Stimulated activated CD4-positive, alpha-beta T cell treated with anti-CD3 and anti-CD28 coated beads, TNF-alpha, amount 100 ng/mL, for 48 hours (primary cell): ENCODE measurements at regions not wholly inside any gene's neighbourhood (a gene's known extent, or its start where the extent isn't known, plus 50 kb on each side); places are given as distances from the start of the nearest gene placed in this dataset.
A peak's percentile ranks its signal among the peaks of the same experiment; 100 is the strongest.

Experiments used
- DNase-seq, 3 donors: peaks; one replicate each; pipeline ENCODE4 v3.0.0-alpha.2; 2020; ENCODE audit warnings: low read depth in 3 of 3

DNA sequence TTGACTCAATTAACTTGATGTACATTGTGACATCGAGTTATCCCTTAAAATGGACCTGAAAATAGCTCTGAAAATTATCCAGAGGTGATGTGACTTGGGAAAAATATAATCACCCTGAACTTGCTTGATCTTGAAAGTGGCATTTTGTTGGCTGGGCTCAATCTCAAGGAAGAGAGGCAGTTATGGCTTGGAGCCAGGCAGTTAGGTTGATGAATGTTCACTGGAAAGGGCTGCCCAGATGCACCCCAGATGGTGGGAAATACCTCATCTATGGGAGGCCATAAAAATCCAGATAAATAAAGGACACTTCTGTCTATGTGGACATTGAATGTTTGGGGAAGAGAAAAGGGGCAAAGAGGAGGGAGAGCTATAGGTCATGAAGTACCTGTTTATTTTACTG lies 55.7 kb upstream of the OR5AN1 start:
- no peak for DNase-seq

DNA sequence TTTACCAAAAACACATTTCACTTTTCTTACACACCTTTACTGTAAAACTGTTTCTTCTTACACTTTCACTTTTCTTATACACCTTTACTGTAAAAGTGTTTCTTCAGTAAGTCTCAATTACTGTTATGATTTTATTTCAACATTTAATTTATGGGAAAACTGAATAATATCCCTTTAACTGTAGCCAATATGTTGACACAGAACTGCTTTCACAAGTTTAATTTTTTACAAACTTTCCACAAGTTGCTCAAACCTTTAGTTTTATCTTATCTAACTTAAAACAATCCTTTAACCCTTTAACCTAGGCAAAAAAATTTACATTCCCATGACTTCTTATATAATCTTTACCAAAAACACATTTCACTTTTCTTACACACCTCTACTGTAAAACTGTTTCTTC lies 63.3 kb upstream of the OR5AN1 start:
- no peak for DNase-seq

DNA sequence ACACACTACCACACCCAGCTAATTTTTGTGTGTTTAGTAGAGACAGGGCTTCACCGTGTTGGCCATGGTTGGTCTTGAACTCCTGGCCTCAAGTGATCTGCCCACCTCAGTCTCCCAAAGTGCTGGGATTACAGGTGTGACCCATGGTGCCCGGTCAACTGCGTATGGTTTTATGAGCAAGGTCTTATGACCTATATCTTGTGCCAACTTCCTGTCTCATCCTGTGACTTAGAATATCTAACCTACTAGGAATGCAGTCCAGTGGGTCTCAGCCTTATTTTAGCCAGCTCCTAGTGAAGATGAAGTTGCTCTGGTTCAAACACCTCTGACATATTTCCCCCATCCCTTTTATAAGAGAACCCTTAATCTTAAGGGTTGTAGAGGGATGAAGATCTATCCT lies 66.1 kb upstream of the OR5AN1 start:
- DNase-seq, result no peak

DNA sequence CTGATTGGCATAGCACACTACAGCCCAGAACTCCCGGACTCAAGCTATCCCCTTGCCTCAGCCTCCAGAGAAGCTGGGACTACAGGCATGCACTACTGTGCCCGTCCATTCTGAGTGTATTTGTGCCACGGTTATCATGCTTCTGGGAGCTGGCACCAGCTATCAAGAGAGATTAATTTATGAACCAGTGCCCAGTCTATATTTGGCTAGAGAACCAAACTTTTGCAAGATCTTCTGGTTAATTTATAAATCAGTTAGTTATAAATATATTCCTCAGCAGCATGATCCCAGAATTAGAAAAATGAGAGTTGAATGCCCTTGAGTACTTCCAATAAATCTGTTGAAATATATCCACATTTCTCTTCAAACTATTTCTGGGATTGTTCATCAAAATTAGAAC lies 67.5 kb upstream of the OR5AN1 start:
- DNase-seq, result no peak

DNA sequence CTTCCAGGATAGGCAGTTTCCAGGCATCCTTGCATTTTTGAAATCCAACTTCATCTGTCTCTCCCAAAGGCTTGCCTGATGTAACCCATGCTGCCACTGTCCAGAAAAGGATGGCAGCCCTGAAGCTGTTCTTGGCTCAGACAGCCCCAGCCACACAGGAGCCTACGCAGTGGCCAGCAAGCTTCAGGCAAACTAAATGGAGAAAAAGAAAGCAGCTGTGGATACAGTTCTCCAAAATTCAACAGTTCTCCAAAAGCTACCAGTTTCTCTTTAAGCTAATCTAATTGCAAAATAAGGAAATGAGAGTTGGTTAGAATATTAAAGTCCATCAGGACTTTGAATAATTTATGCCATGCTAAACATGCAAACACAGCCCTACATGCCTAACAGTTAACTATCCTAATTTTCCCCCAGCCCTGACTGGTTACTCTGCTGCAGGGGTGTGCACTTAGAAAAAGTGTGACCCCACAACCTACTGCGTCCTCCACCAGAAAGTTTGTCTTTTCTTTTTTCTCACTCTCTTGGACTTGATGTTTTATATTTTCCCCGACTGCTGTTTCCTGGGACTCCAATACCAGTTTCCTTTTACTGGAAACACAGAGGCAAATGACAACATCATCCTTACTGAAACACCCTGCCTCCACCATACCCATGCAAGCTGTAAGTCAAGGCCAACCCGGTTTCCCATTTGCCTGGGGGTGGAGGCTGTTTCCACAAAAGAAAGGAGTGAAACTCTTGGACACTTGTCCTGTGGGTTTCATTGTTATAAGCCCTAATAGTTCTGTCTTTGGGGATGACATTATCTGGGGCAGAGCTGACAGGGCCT lies 69.1 kb upstream of the OR5AN1 start:
- DNase-seq, result no peak

DNA sequence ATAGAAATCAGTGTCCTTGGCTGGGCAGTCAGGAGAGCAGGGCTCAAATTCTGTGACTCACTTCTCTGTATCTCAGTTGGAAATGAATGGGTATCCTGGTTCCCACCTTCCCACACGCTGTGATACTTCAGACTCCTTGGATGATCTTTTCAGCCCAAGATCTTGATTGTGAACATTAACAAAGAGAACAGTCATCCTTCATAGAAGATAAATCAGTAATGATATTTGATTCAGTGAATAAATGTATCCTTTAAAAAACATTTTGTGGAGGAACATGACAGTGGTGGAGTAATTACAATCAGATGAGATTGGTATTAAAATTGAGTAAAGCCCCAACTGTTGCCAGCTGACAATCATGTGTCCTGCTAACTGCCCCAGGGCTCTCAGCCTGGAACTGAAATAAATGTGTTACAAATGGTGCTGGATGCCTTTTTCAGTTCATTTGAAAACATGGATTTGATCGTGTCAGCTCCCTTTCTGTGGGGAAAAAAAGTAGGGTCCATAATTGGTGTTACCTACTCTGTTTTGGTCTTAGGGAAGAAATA lies 72.9 kb upstream of the OR5AN1 start:
- DNase-seq, result no peak

DNA sequence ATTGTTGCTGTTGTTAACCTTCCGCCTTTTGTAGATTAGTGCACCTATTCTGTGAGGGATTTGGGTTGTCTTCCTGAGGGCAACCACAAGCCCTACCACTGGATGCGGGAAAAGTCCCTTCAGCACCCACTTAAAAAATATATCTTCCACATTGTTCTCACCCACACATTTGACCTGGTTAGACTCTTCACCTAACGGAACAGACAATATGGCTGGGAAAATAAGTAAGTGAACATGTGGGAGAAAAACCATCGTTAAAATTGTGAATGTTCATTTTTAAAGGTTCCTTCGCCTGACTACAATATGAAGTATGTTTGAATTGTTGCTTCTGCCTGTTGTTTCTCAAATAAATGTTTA lies 72.0 kb upstream of the MPEG1 start:
- DNase-seq, result no peak

DNA sequence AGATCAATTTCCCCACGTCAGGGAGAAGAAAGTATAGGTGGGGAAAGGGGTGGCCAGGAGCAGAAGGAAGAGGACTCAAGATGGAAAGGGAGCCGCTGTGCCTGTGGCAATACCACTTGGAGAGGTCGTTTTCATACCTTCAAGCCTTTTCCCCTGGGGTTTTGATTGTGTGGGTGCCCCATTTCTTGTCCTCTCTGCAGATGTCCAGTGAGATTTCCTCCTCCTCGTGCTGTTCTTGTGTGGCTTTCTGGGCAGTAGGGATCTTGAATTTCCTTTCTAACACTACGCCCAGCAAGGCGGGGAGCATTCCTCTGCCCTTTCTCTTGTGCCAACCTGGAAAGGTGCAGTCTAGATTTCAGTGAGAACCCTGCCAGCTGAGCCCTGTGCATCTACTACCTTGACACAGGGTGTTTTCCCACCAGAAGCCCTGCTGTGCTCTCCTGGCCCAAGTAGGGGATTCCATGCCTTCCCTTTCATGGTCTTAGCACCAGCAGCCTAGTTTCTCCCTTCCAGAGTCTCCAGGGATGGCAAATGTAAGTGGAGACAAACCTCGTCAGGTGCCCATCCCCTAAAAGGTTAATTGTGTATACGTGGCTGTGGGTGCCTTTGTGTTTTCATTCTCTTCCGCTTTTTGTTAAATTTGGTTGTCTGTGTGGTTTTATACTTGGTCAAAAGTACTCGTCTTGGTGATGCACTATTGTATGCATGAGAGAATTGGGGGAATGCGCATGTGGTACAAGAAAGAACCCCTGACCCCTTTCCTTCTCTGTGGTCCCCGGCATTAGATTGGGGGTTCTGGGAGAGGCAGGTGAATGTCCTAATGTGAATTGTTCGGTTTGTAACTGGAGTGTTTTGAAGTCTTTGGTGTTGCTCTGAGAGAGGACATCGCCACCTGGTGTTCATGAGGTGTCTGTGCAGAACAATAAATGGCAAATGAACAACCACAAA lies 71.4 kb upstream of the MPEG1 start:
- peak; percentile 6 to 25 (median 7) for DNase-seq

DNA sequence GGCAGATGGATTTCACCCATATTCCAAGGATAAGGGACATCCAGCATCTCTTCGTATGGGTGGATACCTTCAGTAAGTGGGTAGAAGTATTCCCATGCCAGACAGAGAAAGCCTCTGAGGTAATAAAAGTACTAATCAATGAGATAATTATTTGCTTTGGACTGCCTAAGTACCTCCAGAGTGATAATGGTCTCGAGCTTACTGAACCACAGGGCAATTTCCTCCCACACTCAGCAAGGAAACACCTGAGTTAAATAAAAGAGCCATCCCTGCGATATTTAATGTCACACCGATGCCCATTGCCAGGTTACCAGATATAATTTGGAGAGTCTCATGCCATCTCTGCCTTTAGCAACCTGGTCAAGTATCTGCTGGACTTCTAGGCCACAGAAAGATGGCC lies 70.6 kb upstream of the MPEG1 start:
- no peak for DNase-seq

DNA sequence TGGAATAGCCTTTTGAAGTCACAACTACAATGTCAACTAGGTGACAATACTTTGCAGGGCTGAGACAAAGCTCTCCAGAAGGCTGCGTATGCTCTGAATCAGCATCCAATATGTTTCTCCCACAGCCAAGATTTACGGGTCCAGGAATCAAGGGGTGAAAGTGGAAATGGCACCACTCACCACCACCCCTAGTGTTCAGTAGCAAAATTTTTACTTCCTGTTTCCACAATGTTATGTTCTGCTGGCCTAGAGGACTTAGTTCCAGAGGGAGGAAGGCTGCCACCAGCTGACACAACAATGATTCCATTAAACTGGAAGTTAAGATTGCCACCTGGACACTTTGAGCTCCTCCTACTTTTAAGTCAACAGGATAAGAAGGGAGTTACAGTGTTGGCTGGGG lies 68.5 kb upstream of the MPEG1 start:
- no peak for DNase-seq

DNA sequence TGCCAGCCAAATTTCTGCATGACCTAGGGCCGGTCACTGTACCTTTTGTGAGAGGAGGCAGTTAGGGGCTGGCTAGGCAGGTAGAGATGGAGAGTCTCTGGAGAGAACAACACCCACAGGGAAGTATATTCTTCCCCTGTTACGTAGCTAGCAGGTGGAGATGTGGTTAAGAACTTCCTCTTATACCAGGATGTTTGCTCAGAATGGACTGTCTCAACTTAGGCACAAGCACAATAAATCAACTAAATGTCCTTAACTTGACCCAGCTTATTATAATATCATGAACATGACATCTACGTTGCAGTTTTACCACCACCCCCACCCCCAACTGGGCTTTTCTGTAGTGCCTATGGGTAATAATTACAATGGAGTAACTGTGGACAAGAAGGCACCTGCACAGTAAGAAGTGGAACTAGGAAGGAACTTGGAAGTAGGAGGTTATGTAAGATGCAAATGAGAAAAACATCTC lies 60.7 kb upstream of the MPEG1 start:
- no peak for DNase-seq

DNA sequence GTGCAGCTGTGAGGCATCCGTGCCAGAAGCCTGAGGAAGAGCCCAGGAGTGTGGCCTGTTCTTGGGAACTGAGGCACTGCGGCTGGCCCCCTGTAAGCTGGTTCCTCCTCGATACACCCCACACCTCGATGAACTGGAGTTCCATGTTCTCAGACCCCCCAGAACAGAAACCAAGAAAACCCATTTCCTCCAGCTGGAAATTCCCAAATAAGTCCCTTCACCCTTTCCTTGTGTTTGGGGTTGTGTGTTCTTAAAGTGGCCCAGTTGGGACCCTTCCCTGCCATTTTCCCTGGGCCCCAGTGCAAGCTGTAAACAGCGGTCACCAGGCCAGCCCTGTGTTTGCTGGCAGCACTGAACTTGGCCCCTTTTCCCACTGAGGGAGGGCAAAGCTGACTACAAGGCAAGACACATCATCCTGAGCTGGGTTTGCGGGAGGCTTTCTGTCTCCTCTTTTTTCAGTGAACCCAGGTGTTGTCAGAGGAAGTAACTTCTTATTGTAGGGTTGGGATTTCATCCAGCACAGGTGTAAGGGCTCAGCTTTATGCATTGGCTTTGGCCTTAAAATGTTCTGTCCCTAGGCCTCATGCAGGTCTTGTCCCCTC lies 60.1 kb upstream of the MPEG1 start:
- DNase-seq, result no peak

DNA sequence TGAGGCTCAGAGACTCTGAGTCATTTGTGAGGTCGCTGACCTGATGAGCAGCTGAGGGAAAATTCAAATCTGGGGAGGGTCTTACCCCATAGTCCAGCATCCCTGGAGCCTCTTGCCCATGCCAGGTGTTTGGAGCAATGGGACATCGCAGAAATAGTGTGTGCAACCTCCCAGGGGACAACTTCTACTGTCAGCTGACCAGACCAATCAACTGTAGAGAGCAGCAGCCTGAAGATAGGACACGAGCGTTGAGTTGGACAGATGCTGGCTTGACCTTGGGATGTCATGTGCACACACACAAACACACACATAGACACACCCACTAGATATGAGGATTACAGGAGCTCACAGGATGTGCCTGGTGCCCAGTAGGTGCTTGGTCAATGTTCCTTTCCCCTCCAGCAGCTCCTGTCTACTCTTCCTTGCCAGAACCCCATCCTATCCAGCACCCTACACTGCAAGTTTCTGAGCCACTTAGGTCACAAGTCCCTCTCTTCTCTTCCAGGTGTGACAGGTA lies 59.1 kb upstream of the MPEG1 start:
- no peak for DNase-seq

DNA sequence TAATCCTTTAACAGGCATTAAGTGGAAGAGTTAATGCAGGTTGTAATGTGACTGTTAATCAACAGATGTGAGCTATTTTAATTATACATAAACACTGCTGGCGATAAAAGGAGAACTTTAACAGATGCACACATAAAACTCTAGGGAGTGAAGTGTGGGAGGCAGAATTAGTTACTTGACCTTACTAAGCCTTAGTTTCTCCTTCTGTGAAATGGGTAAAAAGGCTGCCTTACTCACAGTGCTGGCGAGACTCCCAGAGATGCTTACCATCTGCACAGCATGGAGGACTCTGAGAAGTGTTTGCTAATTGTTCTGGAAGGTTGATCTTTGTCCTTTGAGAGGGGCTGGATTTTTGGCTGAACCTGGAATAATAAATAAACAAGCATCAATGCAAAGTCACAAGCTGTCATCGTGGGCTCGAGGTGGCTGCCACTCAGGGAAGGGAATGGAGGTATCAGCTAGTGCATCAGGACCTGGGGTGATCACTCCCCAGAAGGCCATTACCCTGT lies 58.6 kb upstream of the MPEG1 start:
- no peak for DNase-seq

DNA sequence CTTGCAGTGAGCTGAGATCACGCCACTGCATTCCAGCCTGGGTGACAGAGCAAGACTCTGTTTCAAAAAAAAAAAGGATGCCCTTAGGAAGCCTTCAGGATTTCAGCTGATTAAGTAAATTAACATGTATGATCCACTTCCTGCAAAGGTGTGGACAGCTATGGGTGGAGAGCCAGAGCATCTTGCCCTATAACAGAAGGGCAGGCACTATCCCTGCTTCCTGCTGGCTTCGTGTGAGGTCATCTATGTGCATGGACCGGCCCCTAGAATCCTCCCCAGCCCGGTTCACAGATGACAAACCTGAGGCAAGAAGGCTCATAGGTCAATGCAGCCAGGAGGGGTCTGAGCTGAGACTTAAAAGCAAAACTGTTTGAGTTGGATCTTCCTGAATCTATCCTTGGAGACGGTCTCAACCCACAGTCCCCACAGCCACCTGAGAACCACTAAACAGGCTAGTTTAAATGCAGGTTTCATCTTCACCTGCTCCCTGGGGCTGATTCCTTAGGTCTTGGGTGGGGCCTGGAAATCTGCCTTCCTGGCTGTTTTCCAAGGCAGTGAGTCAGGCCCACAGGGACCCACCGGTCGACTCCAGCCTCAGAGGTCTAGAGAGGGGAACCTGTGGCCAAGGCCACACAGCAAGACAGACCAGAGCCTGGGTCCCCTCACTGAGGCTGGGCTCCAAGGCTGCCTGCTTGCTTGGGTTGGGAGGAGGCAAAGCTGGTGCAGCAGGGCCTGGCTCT lies 55.2 kb upstream of the MPEG1 start:
- no peak for DNase-seq

DNA sequence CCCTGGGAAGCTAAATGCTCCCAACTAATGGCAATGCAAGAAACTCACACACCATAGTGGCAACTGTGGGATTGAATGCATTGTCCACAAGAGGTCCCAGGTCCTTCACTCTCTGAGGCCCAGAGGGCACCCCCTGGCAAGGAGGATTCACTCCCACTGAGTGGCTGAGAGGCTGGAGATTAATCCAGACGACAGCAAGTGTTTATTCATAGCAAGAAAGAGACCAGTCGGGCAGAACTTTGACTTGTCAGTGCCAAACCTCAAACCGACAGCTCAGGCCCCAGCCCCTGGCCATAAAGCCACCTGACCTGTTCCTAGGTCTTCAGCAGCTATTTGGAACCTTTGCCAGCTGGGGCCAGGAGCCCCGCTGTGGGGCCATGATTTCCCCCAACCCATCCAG lies 54.5 kb upstream of the MPEG1 start:
- no peak for DNase-seq

DNA sequence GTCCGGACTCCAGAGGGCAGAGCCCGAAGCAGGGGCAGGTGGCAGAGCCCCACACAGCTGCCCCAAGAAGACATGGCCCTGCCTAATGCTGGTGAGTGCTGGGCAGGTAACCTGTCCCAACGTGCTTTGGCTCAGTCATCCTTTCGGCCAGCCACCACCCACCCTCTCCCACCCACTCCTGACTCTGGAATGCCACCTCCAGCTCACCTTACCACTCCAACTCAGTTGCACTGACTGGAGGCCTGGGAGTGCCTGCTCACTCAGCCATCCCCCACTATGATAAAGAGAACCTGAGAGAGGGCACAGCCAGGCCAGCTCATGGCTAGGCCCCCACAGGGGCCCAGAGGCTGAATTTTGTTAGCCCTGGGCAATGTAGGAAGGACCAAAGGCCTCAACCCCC lies 53.8 kb upstream of the MPEG1 start:
- no peak for DNase-seq

DNA sequence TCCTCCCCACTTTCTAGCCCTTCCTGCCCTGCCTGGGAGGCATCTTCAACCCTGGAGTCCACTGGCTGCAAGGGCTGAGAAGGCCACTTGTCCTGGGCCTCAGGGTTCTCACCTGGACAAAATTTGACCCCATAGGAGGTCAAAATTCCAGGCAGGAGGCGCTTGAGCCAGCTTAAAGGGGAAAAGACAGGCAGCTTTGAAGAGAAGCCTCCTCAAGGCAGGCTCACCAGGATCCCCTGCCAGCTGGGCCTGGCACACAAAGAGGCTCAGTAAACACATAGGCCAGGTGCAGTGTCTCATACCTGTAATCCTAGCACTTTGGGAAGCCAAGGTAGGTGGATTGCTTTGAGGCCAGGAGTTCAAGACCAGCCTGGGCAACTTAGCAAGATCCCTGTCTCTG lies 53.0 kb upstream of the MPEG1 start:
- DNase-seq, result no peak

DNA sequence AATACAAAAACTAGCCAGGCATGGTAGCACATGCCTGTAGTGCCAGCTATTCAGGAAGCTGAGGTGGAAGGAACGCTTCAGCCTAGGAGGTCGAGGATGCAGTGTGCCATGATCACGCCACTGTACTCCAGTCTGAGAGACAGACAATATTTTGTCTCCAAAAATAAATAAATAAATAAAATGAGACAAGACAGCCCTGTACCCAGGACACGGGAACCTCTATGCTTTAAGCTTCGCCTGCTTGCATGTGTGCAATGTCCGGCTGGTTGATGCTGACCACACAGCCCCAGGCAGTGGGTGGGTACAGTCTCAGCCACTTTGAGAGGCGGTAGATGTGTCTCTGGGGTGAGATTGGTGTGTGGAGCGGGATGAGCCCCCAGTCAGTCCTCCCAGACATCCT lies 52.0 kb upstream of the MPEG1 start:
- DNase-seq, result no peak

DNA sequence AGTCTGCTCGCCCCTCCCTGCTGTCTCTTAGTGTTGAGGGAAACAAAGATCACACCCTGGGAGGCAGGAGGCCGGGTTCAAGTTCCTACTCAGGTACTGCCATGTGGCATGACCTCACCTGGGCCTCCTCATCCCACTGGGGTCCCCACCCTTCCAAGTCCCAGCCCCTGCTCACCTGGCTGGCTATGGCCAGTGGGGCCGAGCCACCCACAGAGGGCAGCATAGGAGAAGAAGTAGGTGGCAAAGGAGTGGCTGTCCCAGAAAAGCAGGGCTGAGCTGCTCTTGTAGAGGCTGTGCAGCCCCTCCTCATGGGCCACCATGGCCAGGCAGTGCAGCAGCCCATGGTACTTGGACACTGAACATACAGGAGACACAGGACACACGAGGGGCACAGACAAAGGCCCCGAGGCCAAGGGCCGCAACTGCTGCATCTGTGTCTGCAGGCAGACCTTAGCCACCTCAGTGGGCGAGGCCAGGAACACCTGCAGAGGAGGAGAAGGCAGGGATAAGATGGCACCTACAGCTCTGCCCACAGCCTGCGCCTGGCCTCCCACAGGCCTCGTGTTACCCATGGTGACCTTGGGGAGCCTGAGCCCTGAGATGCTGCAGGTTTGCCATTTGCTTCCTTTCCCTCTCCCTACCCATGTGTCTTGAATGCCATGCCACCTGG lies 50.6 kb upstream of the MPEG1 start:
- no peak for DNase-seq
